H1 (cell line): ENCODE measurements at regions not wholly inside any gene's neighbourhood (a gene's known extent, or its start where the extent isn't known, plus 50 kb on each side); places are given as distances from the start of the nearest gene placed in this dataset.

ENCODE experiments used
- CTCF ChIA-PET: fragments of 300-600 bp; sonication (Branson Sonifier 250); formaldehyde crosslinking; loops from one replicate; lab custom pipeline; 2021; ENCODE audit not compliant: partially characterized antibody; lab: Charles Lee
- POLR2A ChIA-PET: fragments of 300-600 bp; sonication (Branson Sonifier 250); formaldehyde crosslinking; loops from one replicate; lab custom pipeline; 2021; ENCODE audit warnings: inconsistent platforms; ENCODE audit not compliant: partially characterized antibody; lab: Charles Lee
- DNase-seq, 2 experiments: peaks; one replicate each; pipeline versions ENCODE4 v3.0.0 to v3.0.0-alpha.2; 2010 to 2022; ENCODE audit warnings: low spot score in 2 of 2, low read depth in 1 of 2, mixed read lengths in 1 of 2
- FAIRE-seq: peaks from 2 replicates; lab custom pipeline; 2011; peaks lifted over from hg19 to GRCh38; lab: Jason Lieb, UNC
- H2AFZ ChIP-seq: 2 replicates; pipeline ENCODE4 v1.8.1; 2012; ENCODE audit warnings: low read length, inconsistent platforms
- H2AK5ac ChIP-seq: 2 replicates; pipeline ENCODE4 v1.6.1; 2013; ENCODE audit warnings: low read depth, low read length
- H2BK120ac ChIP-seq: replicated peaks from 2 replicates; pipeline ENCODE3; 2013; ENCODE audit warnings: low read depth, low read length, inconsistent platforms
- H2BK12ac ChIP-seq: 2 replicates; pipeline ENCODE4 v1.6.1; 2013; ENCODE audit warnings: low read depth, low read length
- H2BK15ac ChIP-seq: 2 replicates; pipeline ENCODE4 v1.6.1; 2013; ENCODE audit warnings: low read length
- H2BK20ac ChIP-seq: 2 replicates; pipeline ENCODE4 v1.6.1; 2013; ENCODE audit warnings: low read length
- H2BK5ac ChIP-seq: 2 replicates; pipeline ENCODE4 v1.6.1; 2013; ENCODE audit warnings: low read depth, low read length
- H3K14ac ChIP-seq: 2 replicates; pipeline ENCODE4 v1.6.1; 2013; ENCODE audit warnings: inconsistent platforms; ENCODE audit not compliant: insufficient read length
- H3K18ac ChIP-seq: 2 replicates; pipeline ENCODE4 v1.6.1; 2013; ENCODE audit warnings: low read length; ENCODE audit errors: extremely low read depth
- H3K23ac ChIP-seq: 2 replicates; pipeline ENCODE4 v1.6.1; 2013; ENCODE audit warnings: inconsistent platforms; ENCODE audit not compliant: insufficient read length
- H3K23me2 ChIP-seq: 2 replicates; pipeline ENCODE4 v1.6.1; 2013; ENCODE audit warnings: low read depth, low read length
- H3K27ac ChIP-seq: 2 replicates; pipeline ENCODE4 v1.6.1; 2011; ENCODE audit warnings: low read depth, low read length, inconsistent platforms
- H3K27me3 ChIP-seq, 4 experiments: replicated peaks in 1 of 4; 1 replicate in 1 of 4; 2 replicates in 3 of 4; pipeline versions ENCODE4 v1.6.1 to v1.8.1; 2011 to 2013; ENCODE audit warnings: low read length in 3 of 4, mild to moderate bottlenecking in 3 of 4, inconsistent platforms in 2 of 4, mixed read lengths in 2 of 4, moderate library complexity in 1 of 4; ENCODE audit not compliant: control insufficient read depth in 3 of 4, insufficient read depth in 3 of 4; ENCODE audit errors: extremely low read depth in 1 of 4
- H3K36me3 ChIP-seq, 4 experiments: 2 replicates each; pipeline versions ENCODE4 v1.6.1 to v1.8.1; 2011 to 2013; ENCODE audit warnings: mild to moderate bottlenecking in 4 of 4, low read length in 3 of 4, moderate library complexity in 2 of 4, control low read depth in 1 of 4, inconsistent platforms in 1 of 4; ENCODE audit not compliant: insufficient read depth in 4 of 4, control insufficient read depth in 2 of 4
- H3K4ac ChIP-seq: replicated peaks from 2 replicates; pipeline ENCODE3; 2013; ENCODE audit warnings: low read length, low read depth, mixed read lengths, inconsistent platforms; ENCODE audit not compliant: insufficient read length
- H3K4me1 ChIP-seq, 4 experiments: replicated peaks in 1 of 4; 1 replicate in 1 of 4; 2 replicates in 3 of 4; pipeline versions ENCODE4 v1.6.1 to v1.8.1; 2011 to 2013; ENCODE audit warnings: low read length in 3 of 4, inconsistent platforms in 2 of 4, mixed read lengths in 1 of 4; ENCODE audit not compliant: insufficient read depth in 4 of 4, control insufficient read depth in 3 of 4
- H3K4me2 ChIP-seq, 2 experiments: 2 replicates each; pipeline versions ENCODE4 v1.6.1 to v1.8.1; 2011 to 2013; ENCODE audit warnings: low read depth in 2 of 2, low read length in 2 of 2, control low read depth in 1 of 2, inconsistent platforms in 1 of 2, mild to moderate bottlenecking in 1 of 2; ENCODE audit not compliant: insufficient read depth in 1 of 2
- H3K4me3 ChIP-seq, 4 experiments: fragments of 200-600, 300-600 bp in 1 of 4; sonication (generic), shearing (Covaris generic), sonication (Bioruptor Twin) in 1 of 4; 2 replicates each; pipeline versions ENCODE4 v1.5.1 to v1.8.1; 2011 to 2016; ENCODE audit warnings: low read length in 4 of 4, low read depth in 3 of 4, control low read depth in 2 of 4, inconsistent platforms in 2 of 4, mild to moderate bottlenecking in 2 of 4, mixed read lengths in 1 of 4, moderate library complexity in 1 of 4; ENCODE audit not compliant: insufficient read depth in 2 of 4; ENCODE audit errors: extremely low read depth in 1 of 4
- H3K56ac ChIP-seq: replicated peaks from 2 replicates; pipeline ENCODE3; 2013; ENCODE audit warnings: low read depth, mild to moderate bottlenecking, mixed read lengths, low read length, inconsistent platforms; ENCODE audit not compliant: insufficient read length
- H3K79me1 ChIP-seq: 2 replicates; pipeline ENCODE4 v1.6.1; 2013; ENCODE audit warnings: low read depth, low read length, control low read depth
- H3K79me2 ChIP-seq, 2 experiments: 2 replicates each; pipeline versions ENCODE4 v1.6.1 to v1.8.1; 2012 to 2013; ENCODE audit warnings: low read length in 2 of 2, mild to moderate bottlenecking in 2 of 2, inconsistent platforms in 1 of 2; ENCODE audit not compliant: insufficient read depth in 2 of 2, control insufficient read depth in 1 of 2
- H3K9ac ChIP-seq, 4 experiments: replicated peaks in 1 of 4; 1 replicate in 1 of 4; 2 replicates in 3 of 4; pipeline versions ENCODE4 v1.6.1 to v1.8.1; 2011 to 2013; ENCODE audit warnings: low read depth in 3 of 4, low read length in 3 of 4, control low read depth in 2 of 4, mild to moderate bottlenecking in 2 of 4, moderate library complexity in 2 of 4, inconsistent platforms in 1 of 4; ENCODE audit errors: extremely low read depth in 1 of 4
- H3K9me3 ChIP-seq, 2 experiments: 2 replicates each; pipeline versions ENCODE4 v1.6.1 to v1.8.1; 2012 to 2013; ENCODE audit warnings: mild to moderate bottlenecking in 2 of 2, moderate library complexity in 2 of 2, control low read depth in 1 of 2, inconsistent platforms in 1 of 2, low read depth in 1 of 2, low read length in 1 of 2, mixed read lengths in 1 of 2; ENCODE audit not compliant: insufficient read depth in 2 of 2
- H4K20me1 ChIP-seq, 2 experiments: replicated peaks in 1 of 2; 2 replicates each; pipeline versions ENCODE3 to v1.8.1; 2011 to 2013; ENCODE audit warnings: inconsistent platforms in 2 of 2, low read length in 2 of 2, mild to moderate bottlenecking in 1 of 2; ENCODE audit not compliant: insufficient read depth in 2 of 2, control insufficient read depth in 1 of 2
- H4K5ac ChIP-seq: 2 replicates; pipeline ENCODE4 v1.6.1; 2013; ENCODE audit warnings: low read length, low read depth, mixed read lengths, inconsistent platforms; ENCODE audit not compliant: insufficient read length
- H4K8ac ChIP-seq: 2 replicates; pipeline ENCODE4 v1.8.0; 2013; ENCODE audit warnings: mild to moderate bottlenecking, moderate library complexity, low read length, inconsistent platforms; ENCODE audit not compliant: insufficient read depth; ENCODE audit errors: extremely low read depth
- H4K91ac ChIP-seq: replicated peaks from 2 replicates; pipeline ENCODE3; 2013; ENCODE audit warnings: low read length, mixed read lengths, inconsistent platforms; ENCODE audit not compliant: insufficient read length
- JUN ChIP-seq: IDR thresholded peaks from 2 replicates; pipeline ENCODE4 v1.6.1; 2011; ENCODE audit warnings: low read depth, mild to moderate bottlenecking, improper control_type of control experiment, low read length
- KDM1A ChIP-seq: fragments of 200-600, 300-600 bp; sonication (generic); IDR thresholded peaks from 2 replicates; pipeline ENCODE4 v1.7.1; 2016; ENCODE audit warnings: mild to moderate bottlenecking, low read length, borderline replicate concordance
- PHF8 ChIP-seq: fragments of 200-600 bp; sonication (generic); conservative IDR thresholded peaks from 2 replicates; pipeline ENCODE4 v1.7.1; 2012; ENCODE audit warnings: low read depth, mild to moderate bottlenecking, inconsistent platforms, low read length, moderate library complexity
- POLR2A ChIP-seq, 2 experiments: IDR thresholded peaks; 1 replicate in 1 of 2; 2 replicates in 1 of 2; pipeline ENCODE4 v1.6.1; 2011; ENCODE audit warnings: low read depth in 2 of 2, low read length in 2 of 2, mild to moderate bottlenecking in 2 of 2; ENCODE audit errors: control extremely low read depth in 1 of 2
- SAP30 ChIP-seq: fragments of 300-600 bp; sonication (generic); IDR thresholded peaks from 2 replicates; pipeline ENCODE4 v1.7.1; 2012; ENCODE audit warnings: low read length, moderate library complexity, mild to moderate bottlenecking, inconsistent platforms; ENCODE audit not compliant: insufficient read depth, insufficient replicate concordance
- ZNF274 ChIP-seq: IDR thresholded peaks from 2 replicates; pipeline ENCODE4 v1.7.0; 2012; ENCODE audit warnings: low read length, borderline replicate concordance; ENCODE audit errors: extremely low read depth
- WGBS, 2 experiments: shearing (Covaris generic) in 1 of 2; methylation state at CpG; one replicate each; pipeline versions ENCODE4 v1.1.6 to v1.1.7; 2013 to 2015; ENCODE audit warnings: low lambda C conversion rate in 2 of 2, mixed read lengths in 2 of 2, inconsistent platforms in 1 of 2, low coverage in 1 of 2, missing lambda C conversion rate in 1 of 2; ENCODE audit not compliant: insufficient replicate concordance in 2 of 2, insufficient coverage in 1 of 2, insufficient read length in 1 of 2; ENCODE audit errors: extremely low coverage in 1 of 2, missing lambda C conversion rate in 1 of 2; 5-methylcytosine and 5-hydroxymethylcytosine counted together

DNA sequence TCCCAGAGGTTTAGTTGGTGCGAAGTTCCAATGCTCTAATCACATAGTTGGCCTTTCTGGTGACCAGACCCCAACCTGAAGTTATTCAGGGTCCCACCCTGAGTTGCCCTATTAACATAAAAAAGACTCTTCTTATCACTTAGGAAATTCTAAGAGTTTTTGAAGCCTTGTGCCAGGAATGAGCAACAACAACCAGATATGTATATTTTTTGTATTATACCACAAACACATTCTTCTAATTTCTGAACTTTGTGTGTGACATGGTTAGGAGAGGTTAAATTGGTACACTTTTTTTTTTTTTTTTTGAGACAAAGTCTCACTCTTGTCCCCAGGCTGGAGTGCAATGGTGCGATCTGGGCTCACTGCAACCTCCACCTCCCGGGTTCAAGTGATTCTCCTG lies 320.4 kb upstream of the PDE3A start:
- H3K27me3 ChIP-seq, result no peaks in the 10 kb centered on the region
- FAIRE-seq (no peak), DNase-seq (no peak)
- no peak overlapping the region for H2BK12ac ChIP-seq
- no peaks in the 10 kb centered on the region for H3K36me3 ChIP-seq
- no peak overlapping the region for H2BK5ac ChIP-seq
- H2AFZ ChIP-seq, result no peak overlapping the region
- H4K5ac ChIP-seq, result no peak overlapping the region
- no peak overlapping the region for H4K91ac ChIP-seq
- no peak overlapping the region for H3K23ac ChIP-seq
- H2BK20ac ChIP-seq, result no peak overlapping the region
- no peak overlapping the region for H3K18ac ChIP-seq
- no peak overlapping the region for H3K14ac ChIP-seq
- no peak overlapping the region for H3K4me3 ChIP-seq
- no peak overlapping the region for H2BK15ac ChIP-seq
- H4K8ac ChIP-seq, result no peak overlapping the region
- H3K27ac ChIP-seq, result no peak overlapping the region
- no peak overlapping the region for H3K4me2 ChIP-seq
- ChIA-PET CTCF (no interaction called here), POLR2A (no interaction called here)
- no peaks in the 10 kb centered on the region for H3K79me1 ChIP-seq
- H3K4ac ChIP-seq, result no peak overlapping the region
- H3K4me1 ChIP-seq, result no peaks in the 10 kb centered on the region
- H3K56ac ChIP-seq, result no peak overlapping the region
- H3K23me2 ChIP-seq, result peaks cover 2% of the 10 kb centered on the region; the same call in 1 of the 2 replicates
- H2BK120ac ChIP-seq, result no peak overlapping the region
- H3K79me2 ChIP-seq, result no peaks in the 10 kb centered on the region
- no peak for TF ChIP-seq KDM1A
- no peak for TF ChIP-seq SAP30
- TF ChIP-seq JUN, result no peak
- no peak for TF ChIP-seq POLR2A (IDR thresholded peaks at IDR 0.05; ENCODE audit: control extremely low read depth in 1 of 2, low read depth in 2 of 2, low read length in 2 of 2)
- TF ChIP-seq ZNF274, result no peak
- no peak for TF ChIP-seq PHF8
- H2AK5ac ChIP-seq, result no peak overlapping the region
- H3K9ac ChIP-seq, result no peak overlapping the region
- no peaks in the 10 kb centered on the region for H4K20me1 ChIP-seq
- no peaks in the 10 kb centered on the region for H3K9me3 ChIP-seq
- 92% methylated on average over 3 of the region's 3 CpGs; no CpG with 5 or more reads in 1 of the 2 experiments for WGBS, 2 experiments
